Smooth muscle cell (in vitro differentiated cells): ENCODE measurements at regions not wholly inside any gene's neighbourhood (a gene's known extent, or its start where the extent isn't known, plus 50 kb on each side); places are given as distances from the start of the nearest gene placed in this dataset.
A peak's percentile ranks its signal among the peaks of the same experiment; 100 is the strongest.

ENCODE experiments used
- DNase-seq: peaks from one replicate; lab custom pipeline; 2025; ENCODE audit not compliant: unreplicated experiment; lab: John Stamatoyannopoulos, UW
- H2AFZ ChIP-seq: fragments of 200-600 bp; sonication (generic); 2 replicates; pipeline ENCODE4 v1.6.0; 2016; ENCODE audit warnings: antibody characterized with exemption, low read depth, mild to moderate bottlenecking
- H3F3A ChIP-seq: fragments of 200-600 bp; sonication (generic); 2 replicates; pipeline ENCODE4 v1.6.0; 2017; ENCODE audit warnings: antibody characterized with exemption, low read depth
- H3K27ac ChIP-seq: fragments of 200-600 bp; sonication (generic); 2 replicates; pipeline ENCODE4 v1.5.1; 2016; ENCODE audit warnings: low read depth, mild to moderate bottlenecking
- H3K27me3 ChIP-seq: fragments of 200-600 bp; sonication (generic); 2 replicates; pipeline ENCODE4 v1.6.1; 2016; ENCODE audit warnings: low read depth, mild to moderate bottlenecking
- H3K36me3 ChIP-seq: fragments of 200-600 bp; sonication (generic); 2 replicates; pipeline ENCODE4 v1.5.1; 2016; ENCODE audit warnings: low read depth
- H3K4me1 ChIP-seq: fragments of 200-600 bp; sonication (generic); 2 replicates; pipeline ENCODE4 v1.5.1; 2016; ENCODE audit warnings: low read depth
- H3K4me2 ChIP-seq: fragments of 200-600 bp; sonication (generic); 2 replicates; pipeline ENCODE4 v1.6.0; 2016; ENCODE audit warnings: mild to moderate bottlenecking
- H3K4me3 ChIP-seq: fragments of 200-600 bp; sonication (generic); 2 replicates; pipeline ENCODE4 v1.5.1; 2016; ENCODE audit warnings: mild to moderate bottlenecking
- H3K79me2 ChIP-seq: fragments of 200-600 bp; sonication (generic); 2 replicates; pipeline ENCODE4 v1.6.0; 2016; ENCODE audit warnings: low read depth, mild to moderate bottlenecking
- H3K9ac ChIP-seq: fragments of 200-600 bp; sonication (generic); 2 replicates; pipeline ENCODE4 v1.6.0; 2016; ENCODE audit warnings: low read depth
- H3K9me3 ChIP-seq: fragments of 200-600 bp; sonication (generic); replicated peaks from 2 replicates; pipeline ENCODE4 v1.5.1; 2016; ENCODE audit warnings: low read depth
- H4K20me1 ChIP-seq: fragments of 200-600 bp; sonication (generic); 2 replicates; pipeline ENCODE4 v1.6.0; 2016; ENCODE audit warnings: low read depth
- WGBS: methylation state at CpG from one replicate; pipeline ENCODE4 v1.1.7; 2016; ENCODE audit warnings: low lambda C conversion rate; 5-methylcytosine and 5-hydroxymethylcytosine counted together
- TF ChIP-seq, protein P1 (sequence below): fragments of 200-600 bp; sonication (generic); IDR thresholded peaks from 2 replicates; pipeline ENCODE4 v1.5.1; 2017; ENCODE audit warnings: borderline replicate concordance, mild to moderate bottlenecking, antibody characterized with exemption; ENCODE audit not compliant: insufficient read depth, poor library complexity, severe bottlenecking

DNA sequence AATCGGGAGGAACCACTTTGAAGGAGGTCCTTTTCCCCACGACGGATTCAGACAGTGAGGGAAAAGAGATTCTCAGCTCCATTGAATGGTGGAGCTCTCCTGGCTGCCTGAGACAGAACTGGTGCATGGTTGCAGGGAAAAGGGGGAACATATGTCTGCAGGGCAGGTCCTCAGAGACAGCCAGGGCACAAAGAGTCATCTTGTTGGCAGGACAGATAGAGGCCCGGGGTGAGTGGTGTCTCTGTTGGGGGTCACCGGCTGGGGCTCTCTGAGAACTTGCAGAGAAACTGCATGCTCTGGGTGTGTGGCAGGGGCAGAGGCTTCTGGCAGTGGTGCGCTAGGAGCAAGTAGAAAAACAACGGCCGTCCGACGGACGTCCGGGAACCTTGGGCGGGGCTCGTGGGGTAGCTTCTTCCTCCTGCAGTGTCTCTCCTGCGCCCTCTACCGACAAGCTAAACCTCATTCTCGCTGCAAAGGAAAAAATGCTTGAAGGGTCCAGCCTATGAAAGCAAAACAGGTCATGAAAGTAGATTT is 94.3 kb downstream of the CDCA7 start:
- Histone ChIP-seq H3F3A (peaks cover 3% of the 10 kb centered on the region), H3K79me2 (no peaks in the 10 kb centered on the region), H3K4me1 (peaks cover 27% of the 10 kb centered on the region), H3K9ac (no peak overlapping the region), H3K27me3 (no peaks in the 10 kb centered on the region), H3K36me3 (no peaks in the 10 kb centered on the region), H3K27ac (no peak overlapping the region), H3K4me3 (peak overlapping the region; percentile 55), H3K4me2 (peak overlapping the region; percentile 90), H2AFZ (peak overlapping the region; percentile 99), H3K9me3 (no peaks in the 10 kb centered on the region), H4K20me1 (no peaks in the 10 kb centered on the region)
- TF ChIP-seq, protein P1, sequence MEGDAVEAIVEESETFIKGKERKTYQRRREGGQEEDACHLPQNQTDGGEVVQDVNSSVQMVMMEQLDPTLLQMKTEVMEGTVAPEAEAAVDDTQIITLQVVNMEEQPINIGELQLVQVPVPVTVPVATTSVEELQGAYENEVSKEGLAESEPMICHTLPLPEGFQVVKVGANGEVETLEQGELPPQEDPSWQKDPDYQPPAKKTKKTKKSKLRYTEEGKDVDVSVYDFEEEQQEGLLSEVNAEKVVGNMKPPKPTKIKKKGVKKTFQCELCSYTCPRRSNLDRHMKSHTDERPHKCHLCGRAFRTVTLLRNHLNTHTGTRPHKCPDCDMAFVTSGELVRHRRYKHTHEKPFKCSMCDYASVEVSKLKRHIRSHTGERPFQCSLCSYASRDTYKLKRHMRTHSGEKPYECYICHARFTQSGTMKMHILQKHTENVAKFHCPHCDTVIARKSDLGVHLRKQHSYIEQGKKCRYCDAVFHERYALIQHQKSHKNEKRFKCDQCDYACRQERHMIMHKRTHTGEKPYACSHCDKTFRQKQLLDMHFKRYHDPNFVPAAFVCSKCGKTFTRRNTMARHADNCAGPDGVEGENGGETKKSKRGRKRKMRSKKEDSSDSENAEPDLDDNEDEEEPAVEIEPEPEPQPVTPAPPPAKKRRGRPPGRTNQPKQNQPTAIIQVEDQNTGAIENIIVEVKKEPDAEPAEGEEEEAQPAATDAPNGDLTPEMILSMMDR, result peak; percentile 71
- peak; percentile 40 for DNase-seq
- 16% methylated on average over 17 of the region's 17 CpGs for WGBS

DNA sequence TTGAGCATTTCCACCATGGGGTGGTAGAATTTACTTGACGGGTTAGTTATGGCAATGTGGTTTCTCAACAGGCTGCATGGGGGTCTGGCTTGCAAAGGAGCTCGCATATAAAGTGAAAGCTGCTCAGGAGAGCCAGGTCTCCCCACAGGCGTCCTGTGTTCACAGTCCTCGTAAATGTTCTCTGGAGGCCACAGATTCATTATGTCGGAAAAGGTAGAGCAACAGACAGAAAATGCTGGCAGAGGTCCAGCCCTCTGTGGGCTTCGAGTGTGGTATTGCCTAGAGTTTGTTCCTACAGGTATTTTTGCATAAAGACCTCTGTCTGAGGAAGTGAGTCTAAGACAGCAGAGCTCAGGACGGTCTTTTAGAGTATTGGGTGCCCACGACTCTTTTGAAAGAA is 96.4 kb downstream of the CDCA7 start:
- H3K79me2 ChIP-seq, result no peaks in the 10 kb centered on the region
- TF ChIP-seq, protein P1, result no peak
- no peaks in the 10 kb centered on the region for H3K9me3 ChIP-seq
- no peaks in the 10 kb centered on the region for H4K20me1 ChIP-seq
- no peak overlapping the region for H3K27ac ChIP-seq
- H3F3A ChIP-seq, result peaks cover 3% of the 10 kb centered on the region
- DNase-seq, result no peak
- no peaks in the 10 kb centered on the region for H3K36me3 ChIP-seq
- H3K4me1 ChIP-seq, result peaks cover 29% of the 10 kb centered on the region
- no peak overlapping the region for H3K4me2 ChIP-seq
- no peaks in the 10 kb centered on the region for H3K27me3 ChIP-seq
- no peak overlapping the region for H3K9ac ChIP-seq
- WGBS, result 82% methylated on average over 8 of the region's 8 CpGs
- no peak overlapping the region for H3K4me3 ChIP-seq
- H2AFZ ChIP-seq, result no peak overlapping the region

DNA sequence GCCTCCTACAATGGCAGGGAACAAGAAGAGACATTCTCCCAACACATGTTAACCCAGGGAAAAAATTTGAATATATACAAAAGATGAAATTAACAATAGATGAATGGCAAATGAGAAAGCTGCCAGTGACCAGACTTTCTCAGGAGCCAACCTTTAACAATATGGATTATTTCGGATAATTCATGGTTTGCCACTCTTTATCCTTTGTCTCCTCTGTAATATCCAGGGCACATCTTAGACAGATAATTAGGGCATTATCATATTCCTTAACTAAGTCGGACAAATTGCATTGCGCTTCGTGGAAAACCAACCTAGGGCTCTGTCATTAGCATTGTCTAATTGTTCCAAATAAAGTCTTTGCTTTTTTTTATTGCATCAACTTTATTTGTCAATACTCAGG is 97.3 kb downstream of the CDCA7 start:
- Histone ChIP-seq H3K9ac (no peak overlapping the region), H3K4me3 (no peak overlapping the region), H4K20me1 (no peaks in the 10 kb centered on the region), H3F3A (peaks cover 3% of the 10 kb centered on the region), H3K9me3 (no peaks in the 10 kb centered on the region), H3K27me3 (no peaks in the 10 kb centered on the region), H3K4me1 (peaks cover 29% of the 10 kb centered on the region), H3K27ac (no peak overlapping the region), H3K36me3 (no peaks in the 10 kb centered on the region), H3K79me2 (no peaks in the 10 kb centered on the region), H2AFZ (no peak overlapping the region), H3K4me2 (no peak overlapping the region)
- 96% methylated on average over 4 of the region's 4 CpGs for WGBS
- TF ChIP-seq, protein P1, result no peak
- DNase-seq, result no peak

DNA sequence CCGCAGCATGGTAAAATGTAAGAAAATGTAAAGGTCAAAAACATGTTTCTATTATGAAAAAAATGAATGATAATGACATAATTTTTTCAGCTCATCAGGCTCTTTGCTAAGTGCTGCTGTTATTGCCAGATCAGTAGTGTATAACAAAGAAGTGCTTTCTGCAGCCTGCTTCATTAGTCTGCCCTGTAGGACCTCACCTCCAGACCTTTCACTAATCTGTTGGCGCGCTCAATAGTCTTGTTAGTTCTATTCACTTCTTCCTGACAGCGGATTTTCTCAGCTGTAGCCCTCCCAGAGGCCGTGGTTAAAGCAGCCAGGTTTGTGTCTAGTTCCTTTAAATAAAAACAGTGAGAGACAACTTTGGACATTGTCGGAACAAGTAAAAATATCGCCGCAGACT is 97.7 kb downstream of the CDCA7 start:
- WGBS, result 89% methylated on average over 8 of the region's 8 CpGs
- no peaks in the 10 kb centered on the region for H4K20me1 ChIP-seq

More for the DNA sequence above, 97.7 kb downstream of the CDCA7 start:
- H2AFZ ChIP-seq, result no peak overlapping the region
- TF ChIP-seq, protein P1, result no peak
- H3K9ac ChIP-seq, result no peak overlapping the region
- H3K4me1 ChIP-seq, result peaks cover 29% of the 10 kb centered on the region
- H3K9me3 ChIP-seq, result no peaks in the 10 kb centered on the region
- H3F3A ChIP-seq, result peaks cover 3% of the 10 kb centered on the region
- no peak for DNase-seq
- no peak overlapping the region for H3K4me2 ChIP-seq
- H3K36me3 ChIP-seq, result no peaks in the 10 kb centered on the region
- no peak overlapping the region for H3K4me3 ChIP-seq
- H3K27ac ChIP-seq, result no peak overlapping the region
- H3K27me3 ChIP-seq, result no peaks in the 10 kb centered on the region
- H3K79me2 ChIP-seq, result no peaks in the 10 kb centered on the region
